ENCODE measurements at regions not wholly inside any gene's neighbourhood (a gene's known extent, or its start where the extent isn't known, plus 50 kb on each side); places are given as distances from the start of the nearest gene placed in this dataset.

GRCh38 chr11:131094827-131095226 lies 178.5 kb upstream of the SNX19 start:
- Histone ChIP-seq H3K4me3 (ENCODE audit: low read length in 2 of 2) (no peak overlapping the region), H3K4me1 (ENCODE audit: control insufficient read depth in 1 of 2, insufficient read depth in 2 of 2, low read length in 2 of 2) (no peaks in the 10 kb centered on the region), H3K27ac (ENCODE audit: low read depth in 1 of 2, low read length in 2 of 2) (no peak overlapping the region), H3K27me3 (ENCODE audit: control insufficient read depth in 1 of 2, insufficient read depth in 2 of 2, low read length in 1 of 2) (no peaks in the 10 kb centered on the region), H3K36me3 (ENCODE audit: control insufficient read depth in 1 of 2, insufficient read depth in 2 of 2, low read length in 1 of 2) (no peaks in the 10 kb centered on the region), H3K9me3 (ENCODE audit: control insufficient read depth, low read length) (peaks cover 1% of the 10 kb centered on the region)
- DNase-seq (no peak), ATAC-seq (ENCODE audit: low FRiP score) (no peak)
- 69 to 81% methylated on average over 1 of the region's 1 CpG for WGBS, 2 donors
- intact Hi-C loops (cut with DNase I), result no loop called here

GRCh38 chr11:131095511-131096185 lies 179.4 kb upstream of the SNX19 start:
- Histone ChIP-seq H3K4me1 (ENCODE audit: control insufficient read depth in 1 of 2, insufficient read depth in 2 of 2, low read length in 2 of 2) (no peaks in the 10 kb centered on the region), H3K4me3 (ENCODE audit: low read length in 2 of 2) (no peak overlapping the region), H3K36me3 (ENCODE audit: control insufficient read depth in 1 of 2, insufficient read depth in 2 of 2, low read length in 1 of 2) (no peaks in the 10 kb centered on the region), H3K27ac (ENCODE audit: low read depth in 1 of 2, low read length in 2 of 2) (no peak overlapping the region), H3K9me3 (ENCODE audit: control insufficient read depth, low read length) (peaks cover 1% of the 10 kb centered on the region), H3K27me3 (ENCODE audit: control insufficient read depth in 1 of 2, insufficient read depth in 2 of 2, low read length in 1 of 2) (no peaks in the 10 kb centered on the region)
- DNase-seq (no peak), ATAC-seq (ENCODE audit: low FRiP score) (no peak)
- 64 to 67% methylated on average over 11 of the region's 11 CpGs for WGBS, 2 donors
- intact Hi-C loops (cut with DNase I), result no loop called here

GRCh38 chr11:131099013-131099412 lies 182.7 kb upstream of the SNX19 start:
- intact Hi-C loops (cut with DNase I), result no loop called here
- Histone ChIP-seq H3K4me1 (ENCODE audit: control insufficient read depth in 1 of 2, insufficient read depth in 2 of 2, low read length in 2 of 2) (no peaks in the 10 kb centered on the region), H3K9me3 (ENCODE audit: control insufficient read depth, low read length) (peaks cover 1% of the 10 kb centered on the region), H3K4me3 (ENCODE audit: low read length in 2 of 2) (no peak overlapping the region), H3K27me3 (ENCODE audit: control insufficient read depth in 1 of 2, insufficient read depth in 2 of 2, low read length in 1 of 2) (no peaks in the 10 kb centered on the region), H3K27ac (ENCODE audit: low read depth in 1 of 2, low read length in 2 of 2) (no peak overlapping the region), H3K36me3 (ENCODE audit: control insufficient read depth in 1 of 2, insufficient read depth in 2 of 2, low read length in 1 of 2) (no peaks in the 10 kb centered on the region)
- WGBS, 2 donors, result 59 to 61% methylated on average over 6 of the region's 6 CpGs
- no peak for ATAC-seq (ENCODE audit: low FRiP score)
- DNase-seq, result no peak

GRCh38 chr11:131099746-131100145 lies 183.5 kb upstream of the SNX19 start:
- Histone ChIP-seq H3K27me3 (ENCODE audit: control insufficient read depth in 1 of 2, insufficient read depth in 2 of 2, low read length in 1 of 2) (no peaks in the 10 kb centered on the region), H3K4me3 (ENCODE audit: low read length in 2 of 2) (no peak overlapping the region), H3K4me1 (ENCODE audit: control insufficient read depth in 1 of 2, insufficient read depth in 2 of 2, low read length in 2 of 2) (no peaks in the 10 kb centered on the region), H3K36me3 (ENCODE audit: control insufficient read depth in 1 of 2, insufficient read depth in 2 of 2, low read length in 1 of 2) (no peaks in the 10 kb centered on the region), H3K27ac (ENCODE audit: low read depth in 1 of 2, low read length in 2 of 2) (no peak overlapping the region), H3K9me3 (ENCODE audit: control insufficient read depth, low read length) (peaks cover 1% of the 10 kb centered on the region)
- DNase-seq (no peak), ATAC-seq (ENCODE audit: low FRiP score) (no peak)
- intact Hi-C loops (cut with DNase I), result no loop called here
- WGBS, 2 donors, result 22 to 25% methylated on average over 1 of the region's 1 CpG

GRCh38 chr11:131108760-131109159 lies 192.5 kb upstream of the SNX19 start:
- DNase-seq, result no peak
- peaks cover 0 to 2% of the 10 kb centered on the region in 2 donors for H3K27me3 ChIP-seq (ENCODE audit: control insufficient read depth in 1 of 2, insufficient read depth in 2 of 2, low read length in 1 of 2)
- 47 to 51% methylated on average over 1 of the region's 1 CpG for WGBS, 2 donors
- H3K27ac ChIP-seq (ENCODE audit: low read depth in 1 of 2, low read length in 2 of 2), result no peak overlapping the region
- intact Hi-C loops (cut with DNase I), result no loop called here
- H3K36me3 ChIP-seq (ENCODE audit: control insufficient read depth in 1 of 2, insufficient read depth in 2 of 2, low read length in 1 of 2), result no peaks in the 10 kb centered on the region
- H3K4me3 ChIP-seq (ENCODE audit: low read length in 2 of 2), result no peak overlapping the region
- peaks cover 6% of the 10 kb centered on the region for H3K9me3 ChIP-seq (ENCODE audit: control insufficient read depth, low read length)
- H3K4me1 ChIP-seq (ENCODE audit: control insufficient read depth in 1 of 2, insufficient read depth in 2 of 2, low read length in 2 of 2), result no peaks in the 10 kb centered on the region
- no peak for ATAC-seq (ENCODE audit: low FRiP score)

- Histone ChIP-seq H3K36me3 (ENCODE audit: control insufficient read depth in 1 of 2, insufficient read depth in 2 of 2, low read length in 1 of 2) (no peaks in the 10 kb centered on the region), H3K4me1 (ENCODE audit: control insufficient read depth in 1 of 2, insufficient read depth in 2 of 2, low read length in 2 of 2) (no peaks in the 10 kb centered on the region), H3K4me3 (ENCODE audit: low read length in 2 of 2) (no peak overlapping the region), H3K27ac (ENCODE audit: low read depth in 1 of 2, low read length in 2 of 2) (no peak overlapping the region), H3K27me3 (ENCODE audit: control insufficient read depth in 1 of 2, insufficient read depth in 2 of 2, low read length in 1 of 2) (peaks cover 0 to 2% of the 10 kb centered on the region in 2 donors), H3K9me3 (ENCODE audit: control insufficient read depth, low read length) (peaks cover 6% of the 10 kb centered on the region)
- DNase-seq (no peak), ATAC-seq (ENCODE audit: low FRiP score) (no peak)
- 68 to 72% methylated on average over 4 of the region's 4 CpGs for WGBS, 2 donors
- intact Hi-C loops (cut with DNase I), result no loop called here
These were observed 193.0 kb upstream of the SNX19 start for GRCh38 chr11:131109257-131109656.

GRCh38 chr11:131109790-131110189 lies 193.5 kb upstream of the SNX19 start:
- no peak overlapping the region for H3K27ac ChIP-seq (ENCODE audit: low read depth in 1 of 2, low read length in 2 of 2)
- intact Hi-C loops (cut with DNase I), result no loop called here
- ATAC-seq (ENCODE audit: low FRiP score), result no peak
- WGBS, 2 donors, result 69 to 76% methylated on average over 5 of the region's 5 CpGs
- peaks cover 6% of the 10 kb centered on the region for H3K9me3 ChIP-seq (ENCODE audit: control insufficient read depth, low read length)
- DNase-seq, result no peak
- H3K27me3 ChIP-seq (ENCODE audit: control insufficient read depth in 1 of 2, insufficient read depth in 2 of 2, low read length in 1 of 2), result peaks cover 0 to 2% of the 10 kb centered on the region in 2 donors
- no peaks in the 10 kb centered on the region for H3K4me1 ChIP-seq (ENCODE audit: control insufficient read depth in 1 of 2, insufficient read depth in 2 of 2, low read length in 2 of 2)
- no peak overlapping the region for H3K4me3 ChIP-seq (ENCODE audit: low read length in 2 of 2)
- H3K36me3 ChIP-seq (ENCODE audit: control insufficient read depth in 1 of 2, insufficient read depth in 2 of 2, low read length in 1 of 2), result no peaks in the 10 kb centered on the region

GRCh38 chr11:131111775-131112174 lies 195.5 kb upstream of the SNX19 start:
- H3K4me3 ChIP-seq (ENCODE audit: low read length in 2 of 2), result no peak overlapping the region
- H3K36me3 ChIP-seq (ENCODE audit: control insufficient read depth in 1 of 2, insufficient read depth in 2 of 2, low read length in 1 of 2), result no peaks in the 10 kb centered on the region
- no peaks in the 10 kb centered on the region for H3K4me1 ChIP-seq (ENCODE audit: control insufficient read depth in 1 of 2, insufficient read depth in 2 of 2, low read length in 2 of 2)
- ATAC-seq (ENCODE audit: low FRiP score) (no peak), DNase-seq (no peak)
- H3K27me3 ChIP-seq (ENCODE audit: control insufficient read depth in 1 of 2, insufficient read depth in 2 of 2, low read length in 1 of 2), result no peaks in the 10 kb centered on the region
- intact Hi-C loops (cut with DNase I), result no loop called here
- 86 to 88% methylated on average over 4 of the region's 4 CpGs for WGBS, 2 donors
- H3K9me3 ChIP-seq (ENCODE audit: control insufficient read depth, low read length), result peaks cover 6% of the 10 kb centered on the region
- H3K27ac ChIP-seq (ENCODE audit: low read depth in 1 of 2, low read length in 2 of 2), result no peak overlapping the region

- Histone ChIP-seq H3K4me3 (ENCODE audit: low read length in 2 of 2) (no peak overlapping the region), H3K27me3 (ENCODE audit: control insufficient read depth in 1 of 2, insufficient read depth in 2 of 2, low read length in 1 of 2) (no peaks in the 10 kb centered on the region), H3K9me3 (ENCODE audit: control insufficient read depth, low read length) (no peaks in the 10 kb centered on the region), H3K27ac (ENCODE audit: low read depth in 1 of 2, low read length in 2 of 2) (no peak overlapping the region), H3K36me3 (ENCODE audit: control insufficient read depth in 1 of 2, insufficient read depth in 2 of 2, low read length in 1 of 2) (no peaks in the 10 kb centered on the region), H3K4me1 (ENCODE audit: control insufficient read depth in 1 of 2, insufficient read depth in 2 of 2, low read length in 2 of 2) (no peaks in the 10 kb centered on the region)
- intact Hi-C loops (cut with DNase I), result no loop called here
- 56 to 61% methylated on average over 3 of the region's 3 CpGs for WGBS, 2 donors
- no peak for DNase-seq
- no peak for ATAC-seq (ENCODE audit: low FRiP score)
These were observed 202.0 kb upstream of the SNX19 start for GRCh38 chr11:131118247-131118646.
